OCI-LY1 (cell line): ENCODE measurements at regions not wholly inside any gene's neighbourhood (a gene's known extent, or its start where the extent isn't known, plus 50 kb on each side); places are given as distances from the start of the nearest gene placed in this dataset.

Source experiments
- H2AFZ ChIP-seq: fragments of 200-600 bp; sonication (generic), shearing (Covaris generic); 2 replicates; pipeline ENCODE4 v1.6.0; 2014; ENCODE audit warnings: antibody characterized with exemption, mild to moderate bottlenecking, low read length
- H3F3A ChIP-seq: fragments of 200-600 bp; sonication (generic), shearing (Covaris generic); 2 replicates; pipeline ENCODE4 v1.6.0; 2014; ENCODE audit warnings: mild to moderate bottlenecking, antibody characterized with exemption, low read length, moderate library complexity; ENCODE audit not compliant: insufficient read depth
- H3K27ac ChIP-seq: fragments of 200-600 bp; sonication (generic); 2 replicates; pipeline ENCODE4 v1.5.1; 2014; ENCODE audit warnings: low read length, mixed run types, mild to moderate bottlenecking, low read depth; ENCODE audit not compliant: poor library complexity, severe bottlenecking
- H3K27me3 ChIP-seq: fragments of 200-600 bp; sonication (generic); 2 replicates; pipeline ENCODE4 v1.6.0; 2014; ENCODE audit warnings: antibody characterized with exemption, mild to moderate bottlenecking, low read length, moderate library complexity; ENCODE audit not compliant: insufficient read depth
- H3K36me3 ChIP-seq: fragments of 200-600 bp; sonication (generic); 2 replicates; pipeline ENCODE4 v1.6.1; 2014; ENCODE audit warnings: mild to moderate bottlenecking, antibody characterized with exemption, low read length, moderate library complexity, mixed read lengths; ENCODE audit not compliant: insufficient read depth
- H3K4me1 ChIP-seq: fragments of 200-600 bp; sonication (generic); 2 replicates; pipeline ENCODE4 v1.5.1; 2014; ENCODE audit warnings: mild to moderate bottlenecking, low read length, moderate library complexity; ENCODE audit not compliant: insufficient read depth, severe bottlenecking
- H3K4me2 ChIP-seq: fragments of 200-600 bp; sonication (generic), shearing (Covaris generic); 2 replicates; pipeline ENCODE4 v1.6.1; 2014; ENCODE audit warnings: low read length
- H3K4me3 ChIP-seq: fragments of 200-600 bp; sonication (generic); 2 replicates; pipeline ENCODE4 v1.5.1; 2014; ENCODE audit warnings: low read length, low read depth, mild to moderate bottlenecking, mixed read lengths; ENCODE audit not compliant: poor library complexity, severe bottlenecking
- H3K79me2 ChIP-seq: fragments of 200-600 bp; shearing (Covaris generic); 2 replicates; pipeline ENCODE4 v1.6.1; 2016; ENCODE audit warnings: mixed run types, low read length, mixed read lengths; ENCODE audit not compliant: insufficient read depth
- H3K9ac ChIP-seq: fragments of 200-600 bp; sonication (generic), shearing (Covaris generic); 2 replicates; pipeline ENCODE4 v1.6.1; 2014; ENCODE audit warnings: mild to moderate bottlenecking, low read length, mixed read lengths
- H3K9me2 ChIP-seq: fragments of 200-600 bp; sonication (generic), shearing (Covaris generic); 2 replicates; pipeline ENCODE4 v1.6.1; 2014; ENCODE audit warnings: low read depth, mild to moderate bottlenecking, low read length, mixed read lengths
- H3K9me3 ChIP-seq: fragments of 200-600 bp; shearing (Covaris generic); 2 replicates; pipeline ENCODE4 v1.6.1; 2014; ENCODE audit warnings: low read length, mixed read lengths
- H4K20me1 ChIP-seq: fragments of 200-600 bp; sonication (generic), shearing (Covaris generic); 2 replicates; pipeline ENCODE4 v1.6.0; 2016; ENCODE audit warnings: mild to moderate bottlenecking, low read length; ENCODE audit not compliant: insufficient read depth
- EZH2 ChIP-seq: fragments of 200-600 bp; sonication (generic), shearing (Covaris generic); IDR thresholded peaks from 2 replicates; pipeline ENCODE4 v1.8.0; 2017; ENCODE audit warnings: borderline replicate concordance, mixed run types, mild to moderate bottlenecking, antibody characterized with exemption, low read length, moderate library complexity, mixed read lengths
- TF ChIP-seq, protein P1 (sequence below): fragments of 200-600 bp; sonication (generic), shearing (Covaris generic); IDR thresholded peaks from 2 replicates; pipeline ENCODE4 v1.5.1; 2017; ENCODE audit warnings: mild to moderate bottlenecking, antibody characterized with exemption, low read length, moderate library complexity, mixed read lengths

- Histone ChIP-seq H3K9ac (no peak overlapping the region), H3K27ac (no peak overlapping the region), H3F3A (no peaks in the 10 kb centered on the region), H3K9me2 (no peaks in the 10 kb centered on the region), H3K4me1 (no peaks in the 10 kb centered on the region), H3K27me3 (no peaks in the 10 kb centered on the region), H3K9me3 (no peaks in the 10 kb centered on the region), H2AFZ (no peak overlapping the region), H3K36me3 (no peaks in the 10 kb centered on the region; the same call in 1 of the 2 replicates), H3K79me2 (no peaks in the 10 kb centered on the region), H3K4me2 (no peak overlapping the region), H3K4me3 (no peak overlapping the region), H4K20me1 (no peaks in the 10 kb centered on the region)
- no peak for TF ChIP-seq EZH2
- TF ChIP-seq, protein P1, sequence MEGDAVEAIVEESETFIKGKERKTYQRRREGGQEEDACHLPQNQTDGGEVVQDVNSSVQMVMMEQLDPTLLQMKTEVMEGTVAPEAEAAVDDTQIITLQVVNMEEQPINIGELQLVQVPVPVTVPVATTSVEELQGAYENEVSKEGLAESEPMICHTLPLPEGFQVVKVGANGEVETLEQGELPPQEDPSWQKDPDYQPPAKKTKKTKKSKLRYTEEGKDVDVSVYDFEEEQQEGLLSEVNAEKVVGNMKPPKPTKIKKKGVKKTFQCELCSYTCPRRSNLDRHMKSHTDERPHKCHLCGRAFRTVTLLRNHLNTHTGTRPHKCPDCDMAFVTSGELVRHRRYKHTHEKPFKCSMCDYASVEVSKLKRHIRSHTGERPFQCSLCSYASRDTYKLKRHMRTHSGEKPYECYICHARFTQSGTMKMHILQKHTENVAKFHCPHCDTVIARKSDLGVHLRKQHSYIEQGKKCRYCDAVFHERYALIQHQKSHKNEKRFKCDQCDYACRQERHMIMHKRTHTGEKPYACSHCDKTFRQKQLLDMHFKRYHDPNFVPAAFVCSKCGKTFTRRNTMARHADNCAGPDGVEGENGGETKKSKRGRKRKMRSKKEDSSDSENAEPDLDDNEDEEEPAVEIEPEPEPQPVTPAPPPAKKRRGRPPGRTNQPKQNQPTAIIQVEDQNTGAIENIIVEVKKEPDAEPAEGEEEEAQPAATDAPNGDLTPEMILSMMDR, result no peak
Observed at GRCh38 chr7:121544726-121545125, 148.6 kb upstream of the FAM3C start.

DNA sequence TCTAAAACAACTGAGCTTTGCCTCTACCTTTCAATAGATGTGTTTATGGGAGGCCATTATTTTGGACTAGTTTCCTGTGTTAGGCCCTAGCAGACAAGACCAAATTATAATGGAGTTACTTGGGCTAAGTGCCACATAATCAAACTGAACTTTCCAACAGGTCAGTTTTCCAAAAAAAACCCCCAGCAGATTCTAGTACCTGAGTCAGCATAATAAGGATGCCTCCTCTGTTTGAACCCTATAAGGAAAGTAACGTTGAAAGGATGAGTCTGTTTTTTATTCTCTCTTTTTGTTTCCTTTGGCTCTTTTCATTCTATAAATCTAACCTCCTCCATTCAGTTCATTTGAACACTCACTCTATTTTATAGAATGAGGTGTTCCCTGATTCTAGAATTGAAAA, 148.1 kb upstream of the FAM3C start:
- Histone ChIP-seq H3K4me2 (no peak overlapping the region), H4K20me1 (no peaks in the 10 kb centered on the region), H3K36me3 (no peaks in the 10 kb centered on the region; the same call in 1 of the 2 replicates), H3K4me3 (no peak overlapping the region), H3F3A (no peaks in the 10 kb centered on the region), H3K4me1 (no peaks in the 10 kb centered on the region), H3K9me2 (no peaks in the 10 kb centered on the region), H3K27ac (no peak overlapping the region), H3K79me2 (no peaks in the 10 kb centered on the region), H2AFZ (no peak overlapping the region), H3K9ac (no peak overlapping the region), H3K9me3 (no peaks in the 10 kb centered on the region), H3K27me3 (no peaks in the 10 kb centered on the region)
- no peak for TF ChIP-seq EZH2
- TF ChIP-seq, protein P1, result no peak

DNA sequence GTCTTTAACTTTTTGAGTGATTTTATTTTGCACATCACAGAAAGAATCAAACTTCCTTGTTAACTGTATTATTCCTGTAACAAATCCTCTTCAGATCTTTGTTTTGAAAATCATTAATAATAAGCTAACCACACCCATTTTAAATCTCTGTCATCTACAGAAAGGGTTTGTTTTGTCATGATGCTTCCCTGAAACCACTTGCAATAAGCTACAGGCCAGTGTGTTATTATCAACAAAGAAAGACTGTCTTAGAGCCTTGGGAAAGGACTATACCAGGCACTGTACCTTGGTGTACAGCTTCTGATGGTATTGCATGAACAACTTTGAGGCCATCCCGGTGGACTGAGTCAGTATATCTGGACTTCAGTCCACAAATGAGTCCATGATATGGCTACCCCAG, 145.3 kb upstream of the FAM3C start:
- H3K4me2 ChIP-seq, result no peak overlapping the region
- no peaks in the 10 kb centered on the region for H3K4me1 ChIP-seq
- no peaks in the 10 kb centered on the region for H4K20me1 ChIP-seq
- no peak overlapping the region for H3K9ac ChIP-seq
- no peak overlapping the region for H2AFZ ChIP-seq
- H3K27me3 ChIP-seq, result no peaks in the 10 kb centered on the region
- H3K9me3 ChIP-seq, result no peaks in the 10 kb centered on the region
- H3K27ac ChIP-seq, result no peak overlapping the region
- TF ChIP-seq, protein P1, result no peak
- TF ChIP-seq EZH2, result no peak
- no peaks in the 10 kb centered on the region for H3K9me2 ChIP-seq
- no peaks in the 10 kb centered on the region for H3F3A ChIP-seq
- no peaks in the 10 kb centered on the region for H3K79me2 ChIP-seq
- no peaks in the 10 kb centered on the region; the same call in 1 of the 2 replicates for H3K36me3 ChIP-seq
- no peak overlapping the region for H3K4me3 ChIP-seq
